Right lobe of liver (tissue), 6 donors: ENCODE measurements at regions not wholly inside any gene's neighbourhood (a gene's known extent, or its start where the extent isn't known, plus 50 kb on each side); places are given as distances from the start of the nearest gene placed in this dataset.

Source experiments
- ATAC-seq, 4 donors: fragments of 200-7000 bp; cut with Tn5 transposase; one replicate each; pipeline ENCODE4 v1.9.1; 2020; ENCODE audit warnings: mild to moderate bottlenecking in 4 of 4, moderate library complexity in 4 of 4
- DNase-seq, 3 donors: peaks; one replicate each; pipeline ENCODE4 v3.0.0-alpha.2; 2020
- H3K27ac ChIP-seq, 3 donors: fragments of 200-600 bp; one replicate each; pipeline ENCODE4 v1.8.0; 2022
- H3K27me3 ChIP-seq, 2 donors: fragments of 200-600 bp; one replicate each; pipeline ENCODE4 v1.8.0; 2022
- H3K36me3 ChIP-seq, 4 donors: fragments of 200-600 bp; sonication (generic) in 1 of 4; one replicate each; pipeline versions ENCODE4 v1.5.1 to v1.8.0; 2017 to 2022; ENCODE audit warnings: control low read depth in 1 of 4
- H3K4me1 ChIP-seq, 4 donors: fragments of 200-600 bp; sonication (generic) in 1 of 4; one replicate each; pipeline versions ENCODE4 v1.5.1 to v1.8.0; 2017 to 2022; ENCODE audit warnings: control low read depth in 1 of 4
- H3K4me3 ChIP-seq, 3 donors: fragments of 200-600 bp; one replicate each; pipeline ENCODE4 v1.8.0; 2022
- H3K9me3 ChIP-seq, 4 donors: fragments of 200-600 bp; sonication (generic) in 1 of 4; one replicate each; pipeline versions ENCODE4 v1.5.1 to v1.8.0; 2017 to 2022; ENCODE audit warnings: control low read depth in 1 of 4
- POLR2A ChIP-seq: fragments of 450-650 bp; IDR thresholded peaks from one replicate; pipeline ENCODE4 v1.6.1; 2017; ENCODE audit warnings: antibody characterized with exemption, mild to moderate bottlenecking
- WGBS: methylation state at CpG from one replicate; pipeline ENCODE4 v1.1.6; 2018; ENCODE audit warnings: low coverage, low lambda C conversion rate; ENCODE audit not compliant: insufficient coverage; ENCODE audit errors: missing lambda C conversion rate; 5-methylcytosine and 5-hydroxymethylcytosine counted together
- intact Hi-C, 2 donors: fragments of 100-400 bp; cut with DNase I; formaldehyde crosslinking; loops; one replicate each; pipeline versions ENCODE4 v1.11.2 to v1.14.1; 2022
- TF ChIP-seq, protein P1 (sequence below), 4 donors: fragments of 200-600 bp in 3 of 4; fragments of 450-650 bp in 1 of 4; IDR thresholded peaks; one replicate each; pipeline versions ENCODE4 v1.5.1 to v1.8.0; 2016 to 2022; ENCODE audit warnings: antibody characterized with exemption in 4 of 4, mild to moderate bottlenecking in 2 of 4
- donor health status: DM: no; HTN: yes; CAD: no.
- donor health status: DM: no; HTN: no; CAD: no.
- donor health status: DM: no; HTN: no; CAD: no.
- donor health status: DM: no; HTN: yes; CAD: no.
- donor health status: DM: no; HTN: yes; CAD: no.

DNA sequence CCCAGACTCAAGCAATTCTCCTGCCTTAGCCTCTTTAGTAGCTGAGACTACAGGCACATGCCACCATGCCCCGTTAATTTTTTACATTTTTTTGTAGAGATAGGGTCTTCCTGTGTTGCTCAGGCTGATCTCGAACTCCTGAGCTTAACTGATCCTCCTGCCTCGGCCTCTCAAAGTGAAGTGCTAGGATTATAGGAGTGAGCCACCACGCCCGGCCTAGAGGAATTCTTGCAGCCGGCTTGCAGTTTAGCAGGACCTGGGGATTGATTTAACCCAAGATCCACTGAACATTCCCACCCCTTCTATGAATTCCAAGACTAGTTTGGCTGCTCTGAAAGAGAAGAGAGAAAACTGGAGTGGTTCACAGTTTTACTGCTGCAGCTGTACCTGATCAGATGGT, 63.3 kb upstream of the TNRC6B start:
- Histone ChIP-seq H3K9me3 (no peaks in the 10 kb centered on the region), H3K36me3 (no peaks in the 10 kb centered on the region), H3K27ac (no peak overlapping the region), H3K4me1 (peaks cover 0 to 4% (median 0%) of the 10 kb centered on the region in 4 donors), H3K27me3 (no peaks in the 10 kb centered on the region), H3K4me3 (no peak overlapping the region)
- WGBS: 47% methylated on average over 3 of the region's 6 CpGs
- DNase-seq: no peak
- intact Hi-C loops: loop anchor here in 1 of 2 donors (5.0 kb wide), 1 partner anchor 62 kb away; no protein-coding TSS in a partner anchor
- no peak for ATAC-seq
- TF ChIP-seq, protein P1, sequence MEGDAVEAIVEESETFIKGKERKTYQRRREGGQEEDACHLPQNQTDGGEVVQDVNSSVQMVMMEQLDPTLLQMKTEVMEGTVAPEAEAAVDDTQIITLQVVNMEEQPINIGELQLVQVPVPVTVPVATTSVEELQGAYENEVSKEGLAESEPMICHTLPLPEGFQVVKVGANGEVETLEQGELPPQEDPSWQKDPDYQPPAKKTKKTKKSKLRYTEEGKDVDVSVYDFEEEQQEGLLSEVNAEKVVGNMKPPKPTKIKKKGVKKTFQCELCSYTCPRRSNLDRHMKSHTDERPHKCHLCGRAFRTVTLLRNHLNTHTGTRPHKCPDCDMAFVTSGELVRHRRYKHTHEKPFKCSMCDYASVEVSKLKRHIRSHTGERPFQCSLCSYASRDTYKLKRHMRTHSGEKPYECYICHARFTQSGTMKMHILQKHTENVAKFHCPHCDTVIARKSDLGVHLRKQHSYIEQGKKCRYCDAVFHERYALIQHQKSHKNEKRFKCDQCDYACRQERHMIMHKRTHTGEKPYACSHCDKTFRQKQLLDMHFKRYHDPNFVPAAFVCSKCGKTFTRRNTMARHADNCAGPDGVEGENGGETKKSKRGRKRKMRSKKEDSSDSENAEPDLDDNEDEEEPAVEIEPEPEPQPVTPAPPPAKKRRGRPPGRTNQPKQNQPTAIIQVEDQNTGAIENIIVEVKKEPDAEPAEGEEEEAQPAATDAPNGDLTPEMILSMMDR (IDR thresholded peaks at IDR 0.05): no peak
- TF ChIP-seq POLR2A: no peak

DNA sequence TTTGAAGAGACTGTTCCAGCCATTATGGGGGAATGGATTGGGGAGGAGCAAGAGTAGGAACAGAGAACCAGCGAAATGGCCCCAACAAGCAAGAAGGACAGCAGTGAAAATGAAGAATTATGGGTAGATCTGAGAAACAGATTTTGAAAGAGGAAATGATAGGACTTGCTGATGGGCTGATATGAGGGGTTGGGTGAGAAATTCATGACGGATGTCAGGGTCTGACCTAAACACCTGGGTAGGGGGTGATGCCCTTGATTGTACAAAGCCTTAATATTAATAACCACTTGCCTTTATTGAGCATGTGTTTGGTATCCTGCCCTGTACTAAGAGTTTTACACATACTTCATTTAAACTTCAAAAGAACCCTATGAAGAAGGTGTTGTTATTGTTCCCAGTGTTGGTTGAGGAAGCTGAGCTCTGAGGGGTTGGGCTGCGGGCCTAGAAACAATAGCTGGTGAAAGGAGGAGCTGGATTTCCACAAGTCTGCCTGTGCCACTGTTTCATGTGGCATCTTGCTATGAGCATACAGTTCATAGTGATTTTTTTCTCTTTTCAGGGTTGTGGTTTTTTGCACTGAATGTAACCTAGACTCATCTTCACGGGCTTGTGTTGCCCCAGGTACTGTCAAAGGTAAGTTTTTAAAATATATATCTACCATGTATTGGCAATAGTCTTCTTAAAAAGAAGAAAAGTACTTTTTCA, 61.1 kb upstream of the TNRC6B start:
- Histone ChIP-seq H3K4me3 (no peak overlapping the region), H3K4me1 (peaks cover 0 to 4% (median 0%) of the 10 kb centered on the region in 4 donors), H3K27me3 (no peaks in the 10 kb centered on the region), H3K9me3 (no peaks in the 10 kb centered on the region), H3K36me3 (no peaks in the 10 kb centered on the region), H3K27ac (no peak overlapping the region)
- intact Hi-C loops: no loop called here
- no peak for ATAC-seq
- TF ChIP-seq, protein P1 (IDR thresholded peaks at IDR 0.05): no peak
- TF ChIP-seq POLR2A: no peak
- no peak for DNase-seq
- WGBS: 85% methylated on average over 4 of the region's 4 CpGs

DNA sequence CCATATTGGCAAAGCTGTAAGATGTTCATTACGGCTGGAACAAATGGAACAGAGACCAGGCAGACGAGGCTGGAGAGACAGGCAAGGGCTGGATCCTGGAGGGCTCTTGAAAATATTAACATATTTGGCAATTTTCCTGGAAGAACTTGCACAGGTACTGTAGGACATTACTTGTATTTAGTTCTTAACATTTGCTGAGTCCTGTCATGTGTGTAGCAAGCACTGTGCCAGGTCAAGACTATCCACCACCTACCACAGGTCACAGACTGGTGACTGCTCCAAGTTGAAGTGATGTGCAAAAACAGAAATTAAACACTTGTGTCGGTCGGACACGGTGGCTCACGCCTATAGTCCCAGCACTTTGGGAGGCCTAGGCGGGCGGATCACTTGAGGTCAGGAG, 58.7 kb upstream of the TNRC6B start:
- intact Hi-C loops: no loop called here
- 100% methylated on average over 7 of the region's 8 CpGs for WGBS
- Histone ChIP-seq H3K4me1 (peaks cover 0 to 4% (median 0%) of the 10 kb centered on the region in 4 donors), H3K9me3 (no peaks in the 10 kb centered on the region), H3K27ac (no peak overlapping the region), H3K4me3 (no peak overlapping the region), H3K27me3 (no peaks in the 10 kb centered on the region), H3K36me3 (no peaks in the 10 kb centered on the region)
- DNase-seq (no peak), ATAC-seq (no peak)
- no peak for TF ChIP-seq POLR2A
- TF ChIP-seq, protein P1 (IDR thresholded peaks at IDR 0.05): no peak

DNA sequence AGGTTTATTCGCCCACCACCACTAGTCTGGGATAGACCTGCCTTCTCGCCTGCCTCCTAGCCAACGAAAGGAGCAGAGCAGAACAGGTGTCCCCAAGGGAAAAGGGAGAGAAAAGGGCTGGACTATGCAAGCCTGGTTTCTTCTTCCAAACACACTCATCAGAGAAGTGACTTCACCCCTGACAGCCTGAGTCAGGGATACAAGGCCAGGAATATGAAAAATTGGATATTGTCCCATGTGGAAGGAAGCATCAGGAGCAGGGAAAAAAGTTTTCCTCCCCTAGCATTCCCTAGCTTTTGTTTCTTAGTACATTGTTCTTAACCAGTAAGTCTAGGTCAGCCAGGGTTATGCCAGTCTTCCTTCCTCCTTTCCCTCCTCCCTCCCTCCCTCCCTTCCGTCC, 56.9 kb upstream of the TNRC6B start:
- intact Hi-C loops: no loop called here
- Histone ChIP-seq H3K27me3 (no peaks in the 10 kb centered on the region), H3K4me1 (no peaks in the 10 kb centered on the region), H3K4me3 (no peak overlapping the region), H3K36me3 (no peaks in the 10 kb centered on the region), H3K27ac (no peak overlapping the region), H3K9me3 (no peaks in the 10 kb centered on the region)
- ATAC-seq (peak in 2 of 4 donors; percentile 33 to 38), DNase-seq (no peak)
- 83% methylated on average over 4 of the region's 4 CpGs for WGBS
- TF ChIP-seq, protein P1 (IDR thresholded peaks at IDR 0.05): no peak
- no peak for TF ChIP-seq POLR2A
